Esophagus muscularis mucosa (tissue), 4 donors: ENCODE measurements at regions not wholly inside any gene's neighbourhood (a gene's known extent, or its start where the extent isn't known, plus 50 kb on each side); places are given as distances from the start of the nearest gene placed in this dataset.

ENCODE experiments used
- DNase-seq: peaks from one replicate; pipeline ENCODE4 v3.0.0-alpha.2; 2017; ENCODE audit errors: extremely low spot score
- H3K27ac ChIP-seq, 4 donors: fragments of 200-600 bp; sonication (generic); replicated peaks in 1 of 4; 1 replicate in 3 of 4; 2 replicates in 1 of 4; pipeline ENCODE4 v1.5.1; 2016 to 2019; ENCODE audit warnings: mild to moderate bottlenecking in 1 of 4
- H3K27me3 ChIP-seq, 4 donors: fragments of 200-600 bp; sonication (generic); one replicate each; pipeline versions ENCODE4 v1.5.1 to v1.6.0; 2016 to 2019
- H3K36me3 ChIP-seq, 4 donors: fragments of 200-600 bp; sonication (generic); one replicate each; pipeline ENCODE4 v1.5.1; 2016 to 2019
- H3K4me1 ChIP-seq, 4 donors: fragments of 200-600 bp; sonication (generic); one replicate each; pipeline ENCODE4 v1.5.1; 2016 to 2019
- H3K4me3 ChIP-seq, 4 donors: fragments of 200-600 bp; sonication (generic); 1 replicate in 2 of 4; 2 replicates in 2 of 4; pipeline ENCODE4 v1.5.1; 2016 to 2019; ENCODE audit warnings: mild to moderate bottlenecking in 4 of 4, moderate library complexity in 1 of 4
- H3K9me3 ChIP-seq, 4 donors: fragments of 200-600 bp; sonication (generic); 1 replicate in 3 of 4; 2 replicates in 1 of 4; pipeline ENCODE4 v1.5.1; 2016 to 2019
- EP300 ChIP-seq: sonication (generic); formaldehyde crosslinking; IDR thresholded peaks from one replicate; pipeline ENCODE4 v1.6.1; 2017; ENCODE audit warnings: antibody characterized with exemption
- POLR2A ChIP-seq: fragments of 450-650 bp; IDR thresholded peaks from one replicate; pipeline ENCODE4 v1.6.1; 2017; ENCODE audit warnings: antibody characterized with exemption, moderate library complexity, mild to moderate bottlenecking, low read depth
- POLR2AphosphoS5 ChIP-seq, 2 donors: sonication (generic); formaldehyde crosslinking; IDR thresholded peaks; one replicate each; pipeline ENCODE4 v1.6.1; 2017; ENCODE audit warnings: antibody characterized with exemption in 2 of 2
- WGBS: methylation state at CpG from one replicate; pipeline ENCODE4 v1.1.5; 2018; 5-methylcytosine and 5-hydroxymethylcytosine counted together
- intact Hi-C: fragments of 100-400 bp; cut with DNase I; formaldehyde crosslinking; loops from one replicate; pipeline ENCODE4 v1.15.1; 2023
- TF ChIP-seq, protein P1 (sequence below), 3 experiments: fragments of 200-600 bp in 2 of 3; fragments of 450-650 bp in 1 of 3; sonication (generic) in 2 of 3; IDR thresholded peaks; one replicate each; pipeline ENCODE4 v1.5.1; 2017 to 2019; ENCODE audit warnings: antibody characterized with exemption in 3 of 3, mild to moderate bottlenecking in 2 of 3, moderate library complexity in 1 of 3

DNA sequence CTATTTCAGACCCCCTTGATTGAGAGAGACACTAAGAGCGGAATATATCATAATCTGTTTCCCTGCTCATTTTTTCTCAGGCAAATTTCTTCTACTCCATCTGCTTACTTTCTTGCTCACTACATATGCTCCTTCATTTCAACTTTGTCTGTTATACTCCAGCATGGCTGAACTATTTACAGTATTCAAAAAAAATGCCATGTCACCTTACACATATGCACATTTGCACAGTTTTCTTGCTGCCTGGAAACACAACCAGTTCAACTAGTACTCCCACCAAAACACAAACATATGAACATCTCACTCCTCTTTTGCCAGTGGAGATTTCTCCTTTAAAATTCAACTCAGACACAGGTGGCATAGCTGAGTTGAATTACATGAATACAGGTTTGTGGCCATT lies 1142.1 kb upstream of the CADM2 start:
- Histone ChIP-seq H3K4me1 (no peaks in the 10 kb centered on the region), H3K27me3 (no peaks in the 10 kb centered on the region), H3K36me3 (no peaks in the 10 kb centered on the region), H3K27ac (no peak overlapping the region), H3K4me3 (no peak overlapping the region), H3K9me3 (no peaks in the 10 kb centered on the region)
- intact Hi-C loops: no loop called here
- no peak for TF ChIP-seq POLR2A
- TF ChIP-seq, protein P1, sequence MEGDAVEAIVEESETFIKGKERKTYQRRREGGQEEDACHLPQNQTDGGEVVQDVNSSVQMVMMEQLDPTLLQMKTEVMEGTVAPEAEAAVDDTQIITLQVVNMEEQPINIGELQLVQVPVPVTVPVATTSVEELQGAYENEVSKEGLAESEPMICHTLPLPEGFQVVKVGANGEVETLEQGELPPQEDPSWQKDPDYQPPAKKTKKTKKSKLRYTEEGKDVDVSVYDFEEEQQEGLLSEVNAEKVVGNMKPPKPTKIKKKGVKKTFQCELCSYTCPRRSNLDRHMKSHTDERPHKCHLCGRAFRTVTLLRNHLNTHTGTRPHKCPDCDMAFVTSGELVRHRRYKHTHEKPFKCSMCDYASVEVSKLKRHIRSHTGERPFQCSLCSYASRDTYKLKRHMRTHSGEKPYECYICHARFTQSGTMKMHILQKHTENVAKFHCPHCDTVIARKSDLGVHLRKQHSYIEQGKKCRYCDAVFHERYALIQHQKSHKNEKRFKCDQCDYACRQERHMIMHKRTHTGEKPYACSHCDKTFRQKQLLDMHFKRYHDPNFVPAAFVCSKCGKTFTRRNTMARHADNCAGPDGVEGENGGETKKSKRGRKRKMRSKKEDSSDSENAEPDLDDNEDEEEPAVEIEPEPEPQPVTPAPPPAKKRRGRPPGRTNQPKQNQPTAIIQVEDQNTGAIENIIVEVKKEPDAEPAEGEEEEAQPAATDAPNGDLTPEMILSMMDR (IDR thresholded peaks at IDR 0.05): no peak
- no peak for TF ChIP-seq POLR2AphosphoS5 (IDR thresholded peaks at IDR 0.05)
- no peak for TF ChIP-seq EP300
- 91% methylated on average over 1 of the region's 1 CpG for WGBS
- DNase-seq: no peak

DNA sequence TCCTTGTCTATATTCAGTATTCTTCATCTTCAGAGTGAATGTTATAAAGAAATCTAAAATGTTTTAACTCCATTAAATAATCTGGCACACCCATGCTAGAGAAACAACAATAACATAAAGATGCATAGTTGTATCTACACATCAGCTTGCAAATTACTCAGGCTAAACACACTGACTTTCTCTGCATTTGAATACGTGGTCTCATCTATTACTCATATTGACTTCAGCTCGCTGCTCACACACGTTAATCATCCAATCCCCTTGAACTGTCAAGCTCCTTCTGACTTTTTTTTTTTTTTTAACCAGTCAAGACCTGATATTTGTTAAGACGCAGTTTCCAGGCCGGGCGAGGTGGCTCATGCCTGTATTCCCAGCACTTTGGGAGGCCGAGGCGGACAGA lies 1137.3 kb upstream of the CADM2 start:
- H3K9me3 ChIP-seq: no peaks in the 10 kb centered on the region
- no peaks in the 10 kb centered on the region for H3K36me3 ChIP-seq
- DNase-seq: no peak
- no peaks in the 10 kb centered on the region for H3K27me3 ChIP-seq
- no peak overlapping the region for H3K27ac ChIP-seq
- 88% methylated on average over 8 of the region's 8 CpGs for WGBS
- TF ChIP-seq, protein P1 (IDR thresholded peaks at IDR 0.05): no peak
- TF ChIP-seq POLR2A (no peak), POLR2AphosphoS5 (IDR thresholded peaks at IDR 0.05) (no peak), EP300 (no peak)
- no peaks in the 10 kb centered on the region for H3K4me1 ChIP-seq
- intact Hi-C loops: no loop called here
- no peak overlapping the region for H3K4me3 ChIP-seq

DNA sequence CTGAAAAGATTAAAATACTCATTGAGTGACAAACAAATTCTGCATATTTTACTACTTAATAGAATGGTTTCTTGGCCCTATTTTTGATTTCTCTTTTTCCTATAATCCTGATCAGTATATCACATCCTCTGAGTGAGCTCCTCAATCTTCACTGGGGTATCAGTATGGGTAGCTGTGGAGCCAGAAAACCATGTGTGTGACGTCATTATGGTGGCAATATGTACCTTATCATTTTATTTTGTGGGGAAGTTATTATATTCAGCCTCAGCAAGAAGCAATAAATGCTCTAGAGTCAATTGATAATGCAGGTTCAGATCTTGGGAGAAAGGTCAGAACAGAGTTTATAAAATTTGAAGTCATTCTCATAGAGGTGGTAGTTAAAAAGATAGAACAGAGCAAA lies 1135.7 kb upstream of the CADM2 start:
- no peak overlapping the region for H3K4me3 ChIP-seq
- H3K27ac ChIP-seq: no peak overlapping the region

DNA sequence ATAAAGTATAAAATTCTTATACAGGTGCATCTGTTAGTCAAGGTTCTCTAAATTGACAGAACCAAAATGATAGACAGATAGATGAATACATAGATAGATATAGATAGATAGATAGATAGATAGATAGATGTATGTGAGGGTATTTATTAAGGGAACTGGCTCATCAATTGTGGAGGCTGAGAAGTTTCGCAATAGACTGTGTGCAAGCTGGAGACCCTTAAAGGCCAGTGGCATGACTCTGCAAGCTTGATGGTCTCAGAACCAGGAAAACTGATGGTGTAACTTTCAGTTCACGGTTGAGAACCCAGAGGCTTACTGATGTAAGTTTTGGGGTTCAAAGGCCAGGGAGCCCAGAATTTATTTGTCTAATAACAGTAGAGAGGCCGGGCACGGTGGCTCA lies 1123.7 kb upstream of the CADM2 start:
- TF ChIP-seq, protein P1 (IDR thresholded peaks at IDR 0.05): no peak
- TF ChIP-seq POLR2A: no peak
- TF ChIP-seq EP300: no peak
- no peak for TF ChIP-seq POLR2AphosphoS5 (IDR thresholded peaks at IDR 0.05)
- H3K4me3 ChIP-seq: no peak overlapping the region
- no peaks in the 10 kb centered on the region for H3K27me3 ChIP-seq
- WGBS: 86% methylated on average over 4 of the region's 4 CpGs
- intact Hi-C loops: no loop called here
- peaks cover 0 to 11% (median 0%) of the 10 kb centered on the region in 4 donors for H3K9me3 ChIP-seq
- DNase-seq: no peak
- H3K36me3 ChIP-seq: no peaks in the 10 kb centered on the region
- H3K27ac ChIP-seq: no peak overlapping the region
- no peaks in the 10 kb centered on the region for H3K4me1 ChIP-seq

More for the DNA sequence above, 1135.7 kb upstream of the CADM2 start:
- no peak for DNase-seq
- H3K36me3 ChIP-seq: no peaks in the 10 kb centered on the region
- intact Hi-C loops: no loop called here
- no peaks in the 10 kb centered on the region for H3K27me3 ChIP-seq
- TF ChIP-seq POLR2A (no peak), EP300 (no peak), POLR2AphosphoS5 (IDR thresholded peaks at IDR 0.05) (no peak)
- TF ChIP-seq, protein P1 (IDR thresholded peaks at IDR 0.05): no peak
- H3K4me1 ChIP-seq: no peaks in the 10 kb centered on the region
- H3K9me3 ChIP-seq: no peaks in the 10 kb centered on the region
- 57% methylated on average over 1 of the region's 1 CpG for WGBS

DNA sequence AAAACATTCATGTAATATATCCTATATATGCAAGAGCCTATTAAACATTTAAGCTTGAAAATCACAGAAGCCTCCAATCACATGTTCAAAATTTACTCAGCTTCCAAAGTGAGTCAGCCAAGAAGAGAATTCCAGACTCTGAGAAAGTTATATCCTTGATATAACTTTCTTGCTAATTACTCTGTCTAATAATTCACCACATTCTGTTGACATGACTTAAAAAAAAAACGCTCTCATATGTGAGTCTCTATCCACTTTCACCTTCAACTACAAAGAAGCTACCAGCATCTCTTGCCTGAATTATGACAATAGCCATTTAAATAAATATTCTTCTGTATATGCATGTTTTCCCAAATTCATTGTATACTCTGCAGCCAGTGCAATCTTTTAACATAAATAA lies 1116.3 kb upstream of the CADM2 start:
- H3K36me3 ChIP-seq: no peaks in the 10 kb centered on the region
- no peaks in the 10 kb centered on the region for H3K9me3 ChIP-seq
- H3K4me1 ChIP-seq: no peaks in the 10 kb centered on the region
- TF ChIP-seq, protein P1 (IDR thresholded peaks at IDR 0.05): no peak
- TF ChIP-seq EP300: no peak
- no peak for TF ChIP-seq POLR2AphosphoS5 (IDR thresholded peaks at IDR 0.05)
- intact Hi-C loops: no loop called here
- no peak overlapping the region for H3K27ac ChIP-seq
- no peak for DNase-seq
- WGBS: 59% methylated on average over 1 of the region's 1 CpG
- H3K4me3 ChIP-seq: no peak overlapping the region
- H3K27me3 ChIP-seq: no peaks in the 10 kb centered on the region
